GM23338 (cell line): ENCODE measurements at regions not wholly inside any gene's neighbourhood (a gene's known extent, or its start where the extent isn't known, plus 50 kb on each side); places are given as distances from the start of the nearest gene placed in this dataset.
A peak's percentile ranks its signal among the peaks of the same experiment; 100 is the strongest.

ENCODE experiments used
- ATAC-seq: fragments of 200-7000 bp; cut with Tn5 transposase; 3 replicates; pipeline ENCODE4 v1.9.1; 2020
- DNase-seq: peaks from one replicate; pipeline ENCODE4 v3.0.0-alpha.2; 2015; ENCODE audit warnings: low spot score
- H2AFZ ChIP-seq: fragments of 200-600 bp; sonication (generic); 2 replicates; pipeline ENCODE4 v1.8.0; 2016; ENCODE audit warnings: antibody characterized with exemption, mild to moderate bottlenecking, moderate library complexity
- H3F3A ChIP-seq: fragments of 200-600 bp; sonication (generic); replicated peaks from 2 replicates; pipeline ENCODE4 v1.8.0; 2017; ENCODE audit warnings: antibody characterized with exemption, mixed run types, low read depth
- H3K27ac ChIP-seq: fragments of 200-600 bp; sonication (generic); 2 replicates; pipeline ENCODE4 v1.6.1; 2016; ENCODE audit warnings: low read depth
- H3K27me3 ChIP-seq: fragments of 200-600 bp; sonication (generic); 2 replicates; pipeline ENCODE4 v1.8.0; 2016; ENCODE audit warnings: mild to moderate bottlenecking, mixed run types, moderate library complexity; ENCODE audit not compliant: insufficient read depth
- H3K36me3 ChIP-seq: fragments of 200-600 bp; sonication (generic); 2 replicates; pipeline ENCODE4 v1.8.0; 2016; ENCODE audit warnings: mild to moderate bottlenecking; ENCODE audit not compliant: insufficient read depth
- H3K4me1 ChIP-seq: fragments of 200-600 bp; sonication (generic); 2 replicates; pipeline ENCODE4 v1.8.0; 2016; ENCODE audit warnings: mild to moderate bottlenecking, moderate library complexity; ENCODE audit not compliant: insufficient read depth
- H3K4me2 ChIP-seq: fragments of 200-600 bp; sonication (generic); 2 replicates; pipeline ENCODE4 v1.7.1; 2017; ENCODE audit warnings: mixed run types
- H3K4me3 ChIP-seq: fragments of 200-600 bp; sonication (generic); 2 replicates; pipeline ENCODE4 v1.6.1; 2016; ENCODE audit warnings: mixed run types
- H3K79me2 ChIP-seq: fragments of 200-600 bp; sonication (generic); replicated peaks from 2 replicates; pipeline ENCODE4 v1.8.0; 2017; ENCODE audit warnings: mild to moderate bottlenecking; ENCODE audit not compliant: insufficient read depth
- H3K9me2 ChIP-seq: fragments of 200-600 bp; sonication (generic); 2 replicates; pipeline ENCODE4 v1.8.0; 2017; ENCODE audit not compliant: insufficient read depth
- H4K20me1 ChIP-seq: fragments of 200-600 bp; sonication (generic); replicated peaks from 2 replicates; pipeline ENCODE4 v1.8.0; 2017; ENCODE audit warnings: mild to moderate bottlenecking; ENCODE audit not compliant: insufficient read depth
- H3K27ac Mint-ChIP-seq: 2 replicates; pipeline ENCODE4 v1.8.0; 2020; ENCODE audit warnings: inconsistent platforms, mild to moderate bottlenecking, moderate library complexity, mixed read lengths
- H3K27me3 Mint-ChIP-seq: 3 replicates; pipeline ENCODE4 v1.8.0; 2022; ENCODE audit warnings: low read depth, mild to moderate bottlenecking, moderate library complexity, mixed read lengths, inconsistent platforms; ENCODE audit not compliant: insufficient read depth, poor library complexity
- H3K36me3 Mint-ChIP-seq: 3 replicates; pipeline ENCODE4 v1.8.0; 2021; ENCODE audit warnings: low read depth, mild to moderate bottlenecking, inconsistent platforms, moderate library complexity, mixed read lengths
- H3K4me1 Mint-ChIP-seq: 3 replicates; pipeline ENCODE4 v1.8.0; 2020; ENCODE audit warnings: mild to moderate bottlenecking, inconsistent platforms, mixed read lengths
- H3K4me3 Mint-ChIP-seq: 3 replicates; pipeline ENCODE4 v1.8.0; 2021; ENCODE audit warnings: moderate library complexity, mild to moderate bottlenecking, inconsistent platforms, mixed read lengths
- H3K9me3 Mint-ChIP-seq: 3 replicates; pipeline ENCODE4 v1.8.0; 2020; ENCODE audit warnings: moderate library complexity, mild to moderate bottlenecking, inconsistent platforms, mixed read lengths
- CREB1 ChIP-seq: fragments of 250-450 bp; sonication (Bioruptor Pico); IDR thresholded peaks from 2 replicates; pipeline ENCODE4 v1.5.0; 2020; ENCODE audit warnings: low read depth, mild to moderate bottlenecking, moderate library complexity
- EZH2 ChIP-seq: fragments of 200-600 bp; sonication (generic); IDR thresholded peaks from one replicate; pipeline ENCODE4 v1.8.0; 2017; ENCODE audit warnings: antibody characterized with exemption, mild to moderate bottlenecking, low read depth; ENCODE audit not compliant: unreplicated experiment
- EZH2phosphoT487 ChIP-seq: fragments of 200-600 bp; sonication (generic); IDR thresholded peaks from one replicate; pipeline ENCODE4 v1.8.1; 2018; ENCODE audit warnings: antibody characterized with exemption; ENCODE audit not compliant: unreplicated experiment
- JUNB ChIP-seq: IDR thresholded peaks from one replicate; pipeline ENCODE4 v1.6.1; 2016; ENCODE audit warnings: antibody characterized with exemption; ENCODE audit not compliant: unreplicated experiment
- NANOG ChIP-seq: IDR thresholded peaks from 2 replicates; pipeline ENCODE4 v1.6.1; 2016; ENCODE audit warnings: antibody characterized with exemption, borderline replicate concordance
- POLR2AphosphoS5 ChIP-seq: IDR thresholded peaks from 2 replicates; pipeline ENCODE4 v1.6.1; 2016; ENCODE audit warnings: antibody characterized with exemption, low read depth
- STAT1 ChIP-seq: IDR thresholded peaks from one replicate; pipeline ENCODE4 v1.6.1; 2016; ENCODE audit warnings: antibody characterized with exemption; ENCODE audit not compliant: unreplicated experiment
- ZNF114 ChIP-seq: fragments of 250-450 bp; sonication (Bioruptor Pico); IDR thresholded peaks from 2 replicates; pipeline ENCODE4 v1.5.0; 2020; ENCODE audit warnings: mild to moderate bottlenecking, moderate library complexity
- ZNF331 ChIP-seq: fragments of 250-450 bp; sonication (Bioruptor Pico); IDR thresholded peaks from 2 replicates; pipeline ENCODE4 v1.5.0; 2020; ENCODE audit warnings: low read depth, mild to moderate bottlenecking, moderate library complexity
- TF ChIP-seq, protein P1 (sequence below): IDR thresholded peaks from one replicate; pipeline ENCODE4 v1.6.1; 2018; ENCODE audit warnings: antibody characterized with exemption; ENCODE audit not compliant: unreplicated experiment
- TF ChIP-seq, protein P2 (sequence below): IDR thresholded peaks from 2 replicates; pipeline ENCODE4 v1.6.1; 2016; ENCODE audit warnings: antibody characterized with exemption
- TF ChIP-seq, protein P3 (sequence below), 2 experiments: fragments of 200-600 bp in 1 of 2; sonication (generic) in 1 of 2; conservative IDR thresholded peaks; 2 replicates each; pipeline versions ENCODE4 v1.5.1 to v1.6.1; 2016 to 2017; ENCODE audit warnings: antibody characterized with exemption in 2 of 2, low read depth in 2 of 2, mild to moderate bottlenecking in 2 of 2, moderate library complexity in 1 of 2
- TF ChIP-seq, protein P4 (sequence below): fragments of 250-450 bp; sonication (Bioruptor Pico); IDR thresholded peaks from 2 replicates; pipeline ENCODE4 v1.5.0; 2020; ENCODE audit warnings: mild to moderate bottlenecking, moderate library complexity

DNA sequence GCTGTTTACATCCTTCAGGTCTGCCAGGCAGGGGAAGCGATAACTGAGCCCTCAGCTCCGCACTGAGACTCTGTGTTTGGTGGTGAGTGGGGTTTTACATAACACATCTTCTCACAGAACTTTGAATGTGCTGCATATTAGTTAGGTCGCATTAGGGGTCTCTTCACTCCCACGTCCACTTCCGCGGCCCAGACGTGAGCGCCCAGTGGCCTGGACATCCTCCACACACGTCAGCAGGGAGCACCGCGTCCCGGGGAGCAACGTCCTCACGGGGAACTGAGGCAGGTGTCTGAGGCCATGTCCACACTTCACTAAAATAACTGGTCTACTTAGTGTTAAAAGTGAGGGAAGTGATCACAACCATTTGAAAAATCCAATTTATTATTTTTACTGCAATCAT is 100.4 kb upstream of the SATB2 start:
- Histone ChIP-seq H3K27me3 (no peaks in the 10 kb centered on the region), H3K4me2 (no peak overlapping the region), H3K4me3 (no peak overlapping the region), H3F3A (no peaks in the 10 kb centered on the region), H3K27ac (no peak overlapping the region), H3K9me2 (0 out of 2 replicates have a peak, but pooled peaks cover 3% of the 10 kb centered on the region), H3K36me3 (no peaks in the 10 kb centered on the region), H4K20me1 (no peaks in the 10 kb centered on the region), H2AFZ (peak overlapping the region; percentile 84), H3K4me1 (no peaks in the 10 kb centered on the region), H3K79me2 (no peaks in the 10 kb centered on the region)
- H3K4me1 Mint-ChIP-seq: no peaks in the 10 kb centered on the region
- H3K36me3 Mint-ChIP-seq: no peaks in the 10 kb centered on the region
- H3K9me3 Mint-ChIP-seq: peaks cover 2% of the 10 kb centered on the region; the same call in 1 of the 3 replicates
- ATAC-seq (no peak), DNase-seq (no peak)
- H3K27me3 Mint-ChIP-seq: no peaks in the 10 kb centered on the region
- H3K27ac Mint-ChIP-seq: no peak overlapping the region
- TF ChIP-seq JUNB (no peak), STAT1 (no peak), EZH2phosphoT487 (no peak), CREB1 (CRISPR knock-in tag) (no peak), ZNF331 (CRISPR knock-in tag) (no peak), POLR2AphosphoS5 (no peak), EZH2 (no peak), ZNF114 (no peak), NANOG (no peak)
- TF ChIP-seq, protein P1, sequence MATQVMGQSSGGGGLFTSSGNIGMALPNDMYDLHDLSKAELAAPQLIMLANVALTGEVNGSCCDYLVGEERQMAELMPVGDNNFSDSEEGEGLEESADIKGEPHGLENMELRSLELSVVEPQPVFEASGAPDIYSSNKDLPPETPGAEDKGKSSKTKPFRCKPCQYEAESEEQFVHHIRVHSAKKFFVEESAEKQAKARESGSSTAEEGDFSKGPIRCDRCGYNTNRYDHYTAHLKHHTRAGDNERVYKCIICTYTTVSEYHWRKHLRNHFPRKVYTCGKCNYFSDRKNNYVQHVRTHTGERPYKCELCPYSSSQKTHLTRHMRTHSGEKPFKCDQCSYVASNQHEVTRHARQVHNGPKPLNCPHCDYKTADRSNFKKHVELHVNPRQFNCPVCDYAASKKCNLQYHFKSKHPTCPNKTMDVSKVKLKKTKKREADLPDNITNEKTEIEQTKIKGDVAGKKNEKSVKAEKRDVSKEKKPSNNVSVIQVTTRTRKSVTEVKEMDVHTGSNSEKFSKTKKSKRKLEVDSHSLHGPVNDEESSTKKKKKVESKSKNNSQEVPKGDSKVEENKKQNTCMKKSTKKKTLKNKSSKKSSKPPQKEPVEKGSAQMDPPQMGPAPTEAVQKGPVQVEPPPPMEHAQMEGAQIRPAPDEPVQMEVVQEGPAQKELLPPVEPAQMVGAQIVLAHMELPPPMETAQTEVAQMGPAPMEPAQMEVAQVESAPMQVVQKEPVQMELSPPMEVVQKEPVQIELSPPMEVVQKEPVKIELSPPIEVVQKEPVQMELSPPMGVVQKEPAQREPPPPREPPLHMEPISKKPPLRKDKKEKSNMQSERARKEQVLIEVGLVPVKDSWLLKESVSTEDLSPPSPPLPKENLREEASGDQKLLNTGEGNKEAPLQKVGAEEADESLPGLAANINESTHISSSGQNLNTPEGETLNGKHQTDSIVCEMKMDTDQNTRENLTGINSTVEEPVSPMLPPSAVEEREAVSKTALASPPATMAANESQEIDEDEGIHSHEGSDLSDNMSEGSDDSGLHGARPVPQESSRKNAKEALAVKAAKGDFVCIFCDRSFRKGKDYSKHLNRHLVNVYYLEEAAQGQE: no peak
- TF ChIP-seq, protein P2, sequence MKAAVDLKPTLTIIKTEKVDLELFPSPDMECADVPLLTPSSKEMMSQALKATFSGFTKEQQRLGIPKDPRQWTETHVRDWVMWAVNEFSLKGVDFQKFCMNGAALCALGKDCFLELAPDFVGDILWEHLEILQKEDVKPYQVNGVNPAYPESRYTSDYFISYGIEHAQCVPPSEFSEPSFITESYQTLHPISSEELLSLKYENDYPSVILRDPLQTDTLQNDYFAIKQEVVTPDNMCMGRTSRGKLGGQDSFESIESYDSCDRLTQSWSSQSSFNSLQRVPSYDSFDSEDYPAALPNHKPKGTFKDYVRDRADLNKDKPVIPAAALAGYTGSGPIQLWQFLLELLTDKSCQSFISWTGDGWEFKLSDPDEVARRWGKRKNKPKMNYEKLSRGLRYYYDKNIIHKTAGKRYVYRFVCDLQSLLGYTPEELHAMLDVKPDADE: no peak
- TF ChIP-seq, protein P3, sequence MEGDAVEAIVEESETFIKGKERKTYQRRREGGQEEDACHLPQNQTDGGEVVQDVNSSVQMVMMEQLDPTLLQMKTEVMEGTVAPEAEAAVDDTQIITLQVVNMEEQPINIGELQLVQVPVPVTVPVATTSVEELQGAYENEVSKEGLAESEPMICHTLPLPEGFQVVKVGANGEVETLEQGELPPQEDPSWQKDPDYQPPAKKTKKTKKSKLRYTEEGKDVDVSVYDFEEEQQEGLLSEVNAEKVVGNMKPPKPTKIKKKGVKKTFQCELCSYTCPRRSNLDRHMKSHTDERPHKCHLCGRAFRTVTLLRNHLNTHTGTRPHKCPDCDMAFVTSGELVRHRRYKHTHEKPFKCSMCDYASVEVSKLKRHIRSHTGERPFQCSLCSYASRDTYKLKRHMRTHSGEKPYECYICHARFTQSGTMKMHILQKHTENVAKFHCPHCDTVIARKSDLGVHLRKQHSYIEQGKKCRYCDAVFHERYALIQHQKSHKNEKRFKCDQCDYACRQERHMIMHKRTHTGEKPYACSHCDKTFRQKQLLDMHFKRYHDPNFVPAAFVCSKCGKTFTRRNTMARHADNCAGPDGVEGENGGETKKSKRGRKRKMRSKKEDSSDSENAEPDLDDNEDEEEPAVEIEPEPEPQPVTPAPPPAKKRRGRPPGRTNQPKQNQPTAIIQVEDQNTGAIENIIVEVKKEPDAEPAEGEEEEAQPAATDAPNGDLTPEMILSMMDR (conservative IDR thresholded peaks at IDR 0.05; ENCODE audit: low read depth in 2 of 2): no peak
- TF ChIP-seq, protein P4, sequence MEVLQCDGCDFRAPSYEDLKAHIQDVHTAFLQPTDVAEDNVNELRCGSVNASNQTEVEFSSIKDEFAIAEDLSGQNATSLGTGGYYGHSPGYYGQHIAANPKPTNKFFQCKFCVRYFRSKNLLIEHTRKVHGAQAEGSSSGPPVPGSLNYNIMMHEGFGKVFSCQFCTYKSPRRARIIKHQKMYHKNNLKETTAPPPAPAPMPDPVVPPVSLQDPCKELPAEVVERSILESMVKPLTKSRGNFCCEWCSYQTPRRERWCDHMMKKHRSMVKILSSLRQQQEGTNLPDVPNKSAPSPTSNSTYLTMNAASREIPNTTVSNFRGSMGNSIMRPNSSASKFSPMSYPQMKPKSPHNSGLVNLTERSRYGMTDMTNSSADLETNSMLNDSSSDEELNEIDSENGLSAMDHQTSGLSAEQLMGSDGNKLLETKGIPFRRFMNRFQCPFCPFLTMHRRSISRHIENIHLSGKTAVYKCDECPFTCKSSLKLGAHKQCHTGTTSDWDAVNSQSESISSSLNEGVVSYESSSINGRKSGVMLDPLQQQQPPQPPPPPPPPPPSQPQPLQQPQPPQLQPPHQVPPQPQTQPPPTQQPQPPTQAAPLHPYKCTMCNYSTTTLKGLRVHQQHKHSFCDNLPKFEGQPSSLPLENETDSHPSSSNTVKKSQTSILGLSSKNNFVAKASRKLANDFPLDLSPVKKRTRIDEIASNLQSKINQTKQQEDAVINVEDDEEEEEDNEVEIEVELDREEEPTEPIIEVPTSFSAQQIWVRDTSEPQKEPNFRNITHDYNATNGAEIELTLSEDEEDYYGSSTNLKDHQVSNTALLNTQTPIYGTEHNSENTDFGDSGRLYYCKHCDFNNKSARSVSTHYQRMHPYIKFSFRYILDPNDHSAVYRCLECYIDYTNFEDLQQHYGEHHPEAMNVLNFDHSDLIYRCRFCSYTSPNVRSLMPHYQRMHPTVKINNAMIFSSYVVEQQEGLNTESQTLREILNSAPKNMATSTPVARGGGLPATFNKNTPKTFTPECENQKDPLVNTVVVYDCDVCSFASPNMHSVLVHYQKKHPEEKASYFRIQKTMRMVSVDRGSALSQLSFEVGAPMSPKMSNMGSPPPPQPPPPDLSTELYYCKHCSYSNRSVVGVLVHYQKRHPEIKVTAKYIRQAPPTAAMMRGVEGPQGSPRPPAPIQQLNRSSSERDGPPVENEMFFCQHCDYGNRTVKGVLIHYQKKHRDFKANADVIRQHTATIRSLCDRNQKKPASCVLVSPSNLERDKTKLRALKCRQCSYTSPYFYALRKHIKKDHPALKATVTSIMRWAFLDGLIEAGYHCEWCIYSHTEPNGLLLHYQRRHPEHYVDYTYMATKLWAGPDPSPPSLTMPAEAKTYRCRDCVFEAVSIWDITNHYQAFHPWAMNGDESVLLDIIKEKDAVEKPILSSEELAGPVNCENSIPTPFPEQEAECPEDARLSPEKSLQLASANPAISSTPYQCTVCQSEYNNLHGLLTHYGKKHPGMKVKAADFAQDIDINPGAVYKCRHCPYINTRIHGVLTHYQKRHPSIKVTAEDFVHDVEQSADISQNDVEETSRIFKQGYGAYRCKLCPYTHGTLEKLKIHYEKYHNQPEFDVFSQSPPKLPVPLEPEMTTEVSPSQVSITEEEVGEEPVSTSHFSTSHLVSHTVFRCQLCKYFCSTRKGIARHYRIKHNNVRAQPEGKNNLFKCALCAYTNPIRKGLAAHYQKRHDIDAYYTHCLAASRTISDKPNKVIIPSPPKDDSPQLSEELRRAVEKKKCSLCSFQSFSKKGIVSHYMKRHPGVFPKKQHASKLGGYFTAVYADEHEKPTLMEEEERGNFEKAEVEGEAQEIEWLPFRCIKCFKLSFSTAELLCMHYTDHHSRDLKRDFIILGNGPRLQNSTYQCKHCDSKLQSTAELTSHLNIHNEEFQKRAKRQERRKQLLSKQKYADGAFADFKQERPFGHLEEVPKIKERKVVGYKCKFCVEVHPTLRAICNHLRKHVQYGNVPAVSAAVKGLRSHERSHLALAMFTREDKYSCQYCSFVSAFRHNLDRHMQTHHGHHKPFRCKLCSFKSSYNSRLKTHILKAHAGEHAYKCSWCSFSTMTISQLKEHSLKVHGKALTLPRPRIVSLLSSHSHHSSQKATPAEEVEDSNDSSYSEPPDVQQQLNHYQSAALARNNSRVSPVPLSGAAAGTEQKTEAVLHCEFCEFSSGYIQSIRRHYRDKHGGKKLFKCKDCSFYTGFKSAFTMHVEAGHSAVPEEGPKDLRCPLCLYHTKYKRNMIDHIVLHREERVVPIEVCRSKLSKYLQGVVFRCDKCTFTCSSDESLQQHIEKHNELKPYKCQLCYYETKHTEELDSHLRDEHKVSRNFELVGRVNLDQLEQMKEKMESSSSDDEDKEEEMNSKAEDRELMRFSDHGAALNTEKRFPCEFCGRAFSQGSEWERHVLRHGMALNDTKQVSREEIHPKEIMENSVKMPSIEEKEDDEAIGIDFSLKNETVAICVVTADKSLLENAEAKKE (CRISPR knock-in tag): no peak
- H3K4me3 Mint-ChIP-seq: no peak overlapping the region
